Osteocyte (in vitro differentiated cells): ENCODE measurements at regions not wholly inside any gene's neighbourhood (a gene's known extent, or its start where the extent isn't known, plus 50 kb on each side); places are given as distances from the start of the nearest gene placed in this dataset.

ENCODE experiments used
- DNase-seq: peaks from one replicate; pipeline ENCODE4 v3.0.0; 2021; ENCODE audit warnings: mixed read lengths; ENCODE audit not compliant: unreplicated experiment; ENCODE audit errors: extremely low spot score
- H3K27ac Mint-ChIP-seq: one replicate; pipeline ENCODE4 v1.8.0; 2021; ENCODE audit warnings: mild to moderate bottlenecking, mixed read lengths; ENCODE audit not compliant: unreplicated experiment
- H3K27me3 Mint-ChIP-seq: one replicate; pipeline ENCODE4 v1.8.0; 2021; ENCODE audit warnings: mixed read lengths; ENCODE audit not compliant: unreplicated experiment
- H3K36me3 Mint-ChIP-seq: one replicate; pipeline ENCODE4 v1.8.0; 2021; ENCODE audit warnings: mixed read lengths; ENCODE audit not compliant: unreplicated experiment
- H3K4me1 Mint-ChIP-seq: one replicate; pipeline ENCODE4 v1.8.0; 2021; ENCODE audit warnings: mixed read lengths; ENCODE audit not compliant: unreplicated experiment
- H3K4me3 Mint-ChIP-seq: one replicate; pipeline ENCODE4 v1.8.0; 2021; ENCODE audit warnings: mild to moderate bottlenecking, moderate library complexity, mixed read lengths; ENCODE audit not compliant: unreplicated experiment
- H3K9me3 Mint-ChIP-seq: one replicate; pipeline ENCODE4 v1.8.0; 2021; ENCODE audit warnings: mixed read lengths; ENCODE audit not compliant: unreplicated experiment
- CTCF ChIP-seq: fragments of 200-600 bp; sonication (generic); IDR thresholded peaks from 2 replicates; pipeline ENCODE4 v1.5.0; 2021; ENCODE audit warnings: antibody characterized with exemption, mild to moderate bottlenecking, moderate library complexity

- Mint-ChIP-seq H3K27me3 (no peaks in the 10 kb centered on the region), H3K27ac (no peak overlapping the region), H3K9me3 (peaks cover 12% of the 10 kb centered on the region), H3K4me1 (no peaks in the 10 kb centered on the region), H3K4me3 (no peak overlapping the region), H3K36me3 (no peaks in the 10 kb centered on the region)
- TF ChIP-seq CTCF: no peak
- no peak for DNase-seq
Measured at GRCh38 chrX:125782184-125782583, 383.9 kb downstream of the DCAF12L2 start.

GRCh38 chrX:125786316-125786715, 379.8 kb downstream of the DCAF12L2 start:
- no peaks in the 10 kb centered on the region for H3K27me3 Mint-ChIP-seq
- TF ChIP-seq CTCF: no peak
- H3K9me3 Mint-ChIP-seq: peaks cover 12% of the 10 kb centered on the region
- no peaks in the 10 kb centered on the region for H3K4me1 Mint-ChIP-seq
- DNase-seq: no peak
- no peaks in the 10 kb centered on the region for H3K36me3 Mint-ChIP-seq
- H3K4me3 Mint-ChIP-seq: no peak overlapping the region
- H3K27ac Mint-ChIP-seq: no peak overlapping the region

- H3K27me3 Mint-ChIP-seq: no peaks in the 10 kb centered on the region
Measured at GRCh38 chrX:125791787-125792186, 374.3 kb downstream of the DCAF12L2 start.

GRCh38 chrX:125810856-125811255, 355.2 kb downstream of the DCAF12L2 start:
- Mint-ChIP-seq H3K4me3 (no peak overlapping the region), H3K9me3 (peaks cover 51% of the 10 kb centered on the region), H3K27ac (no peak overlapping the region), H3K36me3 (no peaks in the 10 kb centered on the region), H3K4me1 (no peaks in the 10 kb centered on the region), H3K27me3 (no peaks in the 10 kb centered on the region)
- TF ChIP-seq CTCF: no peak
- DNase-seq: no peak

More at GRCh38 chrX:125791787-125792186, 374.3 kb downstream of the DCAF12L2 start:
- Mint-ChIP-seq H3K4me1 (no peaks in the 10 kb centered on the region), H3K27ac (no peak overlapping the region), H3K9me3 (peaks cover 26% of the 10 kb centered on the region), H3K4me3 (no peak overlapping the region), H3K36me3 (no peaks in the 10 kb centered on the region)
- TF ChIP-seq CTCF: no peak
- DNase-seq: no peak

GRCh38 chrX:125826080-125826479, 340.0 kb downstream of the DCAF12L2 start:
- no peak overlapping the region for H3K4me3 Mint-ChIP-seq
- peaks cover 39% of the 10 kb centered on the region for H3K9me3 Mint-ChIP-seq
- no peaks in the 10 kb centered on the region for H3K4me1 Mint-ChIP-seq
- no peak for DNase-seq
- H3K27me3 Mint-ChIP-seq: no peaks in the 10 kb centered on the region
- no peak for TF ChIP-seq CTCF
- H3K36me3 Mint-ChIP-seq: no peaks in the 10 kb centered on the region
- H3K27ac Mint-ChIP-seq: no peak overlapping the region
